GM13976 (cell line): ENCODE measurements at regions not wholly inside any gene's neighbourhood (a gene's known extent, or its start where the extent isn't known, plus 50 kb on each side); places are given as distances from the start of the nearest gene placed in this dataset.

Source experiments
- DNase-seq: peaks from one replicate; pipeline ENCODE4 v3.0.0; 2012; ENCODE audit warnings: low spot score
- CTCF ChIP-seq: IDR thresholded peaks from 2 replicates; pipeline ENCODE4 v1.5.1; 2012; ENCODE audit warnings: borderline replicate concordance, mild to moderate bottlenecking; ENCODE audit not compliant: insufficient read depth; ENCODE audit errors: extremely low read depth, missing control alignments, control extremely low read depth
- in situ Hi-C: fragments of 300-500 bp; cut with MboI; formaldehyde crosslinking; loops from one replicate; pipeline ENCODE4 v1.12.0; 2022; ENCODE audit warnings: low sequenced_read_pairs, mixed read lengths, inconsistent platforms; ENCODE audit not compliant: unreplicated experiment

- no peak for DNase-seq
- TF ChIP-seq CTCF: no peak
- in situ Hi-C loops: no loop called here
These were observed 103.2 kb upstream of the HS6ST1 start for GRCh38 chr2:128421861-128422311.

DNA sequence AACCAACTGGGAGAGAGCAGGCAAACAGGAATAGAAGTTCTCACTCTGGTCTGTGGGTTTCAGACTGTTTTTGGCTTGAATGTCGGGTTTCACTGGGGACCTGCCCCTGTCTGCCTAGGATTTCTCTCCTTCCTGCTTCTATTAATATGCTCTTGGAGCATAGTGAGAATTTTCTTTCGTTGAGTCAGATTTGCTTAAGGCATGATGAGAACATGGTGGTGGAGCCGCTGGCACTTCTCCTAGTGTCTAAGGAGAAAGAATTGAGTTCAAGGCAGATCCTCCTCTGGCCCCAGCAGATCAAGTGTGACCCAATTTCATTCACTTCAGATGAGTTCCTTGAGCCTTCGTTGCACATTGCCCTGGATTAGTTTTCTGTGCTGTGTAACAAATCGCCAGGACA is 103.9 kb upstream of the HS6ST1 start:
- no peak for TF ChIP-seq CTCF
- in situ Hi-C loops: no loop called here
- no peak for DNase-seq

GRCh38 chr2:128423788-128424165 is 105.1 kb upstream of the HS6ST1 start:
- no peak for DNase-seq
- no peak for TF ChIP-seq CTCF
- in situ Hi-C loops: no loop called here

- in situ Hi-C loops: no loop called here
- TF ChIP-seq CTCF: no peak
- no peak for DNase-seq
These were observed 105.9 kb upstream of the HS6ST1 start for GRCh38 chr2:128424406-128425171.

DNA sequence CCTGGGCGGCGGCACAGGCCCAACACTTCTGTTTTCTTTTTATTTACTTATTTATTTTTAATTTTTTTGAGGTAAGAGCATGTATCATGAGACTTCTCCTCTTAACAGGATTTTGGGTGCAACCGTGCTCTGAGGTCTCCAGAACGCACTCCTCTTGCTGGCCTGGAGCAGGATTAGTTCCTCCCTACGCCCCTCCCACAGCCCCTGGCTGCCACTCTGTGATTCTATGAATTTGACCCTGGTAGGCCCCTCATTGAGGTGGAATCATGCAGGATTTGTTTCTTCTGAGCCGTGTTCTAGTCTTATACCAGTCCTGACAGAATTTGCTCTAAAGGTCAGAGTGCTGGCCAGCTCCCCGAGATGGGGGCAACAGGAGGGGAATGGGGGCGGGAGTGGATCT is 106.5 kb upstream of the HS6ST1 start:
- TF ChIP-seq CTCF: no peak
- in situ Hi-C loops: no loop called here
- DNase-seq: no peak

DNA sequence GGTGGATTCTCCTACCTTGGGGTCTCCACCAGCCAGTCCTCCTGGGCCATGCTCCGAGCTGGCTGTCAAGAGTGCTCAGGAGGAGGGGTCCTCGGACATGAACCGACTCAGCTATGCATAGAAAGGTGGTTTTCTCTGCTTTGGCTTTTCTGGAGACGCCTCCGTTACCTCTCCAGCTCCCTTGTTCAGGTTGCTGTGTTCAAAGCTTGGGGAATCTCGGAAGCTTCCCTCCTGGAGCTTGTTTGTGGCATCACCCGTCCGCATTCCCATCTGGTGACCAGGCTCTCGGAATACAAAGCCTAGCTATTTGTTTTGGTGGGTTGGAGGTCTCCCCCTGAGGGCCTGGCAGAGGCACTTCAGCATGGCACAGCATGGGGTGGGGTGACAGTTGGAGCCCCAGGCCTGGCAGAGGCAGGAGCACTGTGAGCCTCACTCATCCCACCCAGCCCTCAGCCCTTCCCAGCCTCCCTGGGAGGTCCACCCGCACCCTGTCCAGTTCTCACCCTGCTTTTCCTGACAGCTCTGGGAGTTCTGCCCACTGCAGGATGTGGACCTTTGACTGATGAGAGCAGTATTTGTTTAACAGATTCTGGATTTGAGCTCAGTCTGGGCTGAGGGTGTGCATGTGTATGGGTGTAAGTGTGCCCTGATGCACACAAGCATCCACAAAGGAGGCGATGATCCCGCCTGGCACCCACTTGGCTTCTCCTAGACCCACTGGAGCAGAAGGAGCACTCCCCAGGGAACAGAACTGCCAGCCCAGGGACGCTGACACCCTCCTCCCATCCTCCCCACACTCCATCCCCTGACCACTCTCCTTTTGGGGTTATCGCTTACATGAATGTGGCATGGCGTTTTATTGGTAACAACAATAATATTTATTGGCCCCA is 107.3 kb upstream of the HS6ST1 start:
- no peak for TF ChIP-seq CTCF
- DNase-seq: no peak
- in situ Hi-C loops: no loop called here
